ENCODE measurements at regions not wholly inside any gene's neighbourhood (a gene's known extent, or its start where the extent isn't known, plus 50 kb on each side); places are given as distances from the start of the nearest gene placed in this dataset.
"Not testable (repeated sequence)": the region's sequence is repeated elsewhere in the genome, so short reads cannot be mapped to it uniquely, and the experiment has no call there.

- not testable (repeated sequence) for DNase-seq (ENCODE audit: low read depth in 2 of 2)
Observed at GRCh38 chr22:11561744-11562143, 3966.2 kb upstream of the OR11H1 start.

- DNase-seq (ENCODE audit: low read depth in 2 of 2): not testable (repeated sequence)
Observed at GRCh38 chr22:11568837-11569563, 3959.0 kb upstream of the OR11H1 start.

GRCh38 chr22:11569564-11569940 lies 3958.4 kb upstream of the OR11H1 start:
- not testable (repeated sequence) for DNase-seq (ENCODE audit: low read depth in 2 of 2)

GRCh38 chr22:11573154-11573553 lies 3954.8 kb upstream of the OR11H1 start:
- DNase-seq (ENCODE audit: low read depth in 2 of 2): not testable (repeated sequence)

GRCh38 chr22:11574231-11574630 lies 3953.8 kb upstream of the OR11H1 start:
- DNase-seq (ENCODE audit: low read depth in 2 of 2): not testable (repeated sequence)

GRCh38 chr22:11574659-11575058 lies 3953.3 kb upstream of the OR11H1 start:
- not testable (repeated sequence) for DNase-seq (ENCODE audit: low read depth in 2 of 2)

GRCh38 chr22:11576740-11577139 lies 3951.3 kb upstream of the OR11H1 start:
- not testable (repeated sequence) for DNase-seq (ENCODE audit: low read depth in 2 of 2)

GRCh38 chr22:11578115-11578514 lies 3949.9 kb upstream of the OR11H1 start:
- DNase-seq (ENCODE audit: low read depth in 2 of 2): not testable (repeated sequence)

GRCh38 chr22:11578551-11578950 lies 3949.4 kb upstream of the OR11H1 start:
- DNase-seq (ENCODE audit: low read depth in 2 of 2): not testable (repeated sequence)

- DNase-seq (ENCODE audit: low read depth in 2 of 2): not testable (repeated sequence)
Observed at GRCh38 chr22:11582048-11582447, 3945.9 kb upstream of the OR11H1 start.

- DNase-seq (ENCODE audit: low read depth in 2 of 2): not testable (repeated sequence)
Observed at GRCh38 chr22:11584231-11584630, 3943.8 kb upstream of the OR11H1 start.

GRCh38 chr22:11594552-11594951 lies 3933.4 kb upstream of the OR11H1 start:
- not testable (repeated sequence) for DNase-seq (ENCODE audit: low read depth in 2 of 2)

GRCh38 chr22:11597666-11598358 lies 3930.2 kb upstream of the OR11H1 start:
- DNase-seq (ENCODE audit: low read depth in 2 of 2): not testable (repeated sequence)

- no peak for DNase-seq (ENCODE audit: low read depth in 2 of 2)
Observed at GRCh38 chr22:11598492-11599440, 3929.2 kb upstream of the OR11H1 start.

- not testable (repeated sequence) for DNase-seq (ENCODE audit: low read depth in 2 of 2)
Observed at GRCh38 chr22:11599456-11599855, 3928.5 kb upstream of the OR11H1 start.

- not testable (repeated sequence) for DNase-seq (ENCODE audit: low read depth in 2 of 2)
Observed at GRCh38 chr22:11600161-11600560, 3927.8 kb upstream of the OR11H1 start.

- DNase-seq (ENCODE audit: low read depth in 2 of 2): not testable (repeated sequence)
Observed at GRCh38 chr22:11600896-11601890, 3926.8 kb upstream of the OR11H1 start.

- not testable (repeated sequence) for DNase-seq (ENCODE audit: low read depth in 2 of 2)
Observed at GRCh38 chr22:11604635-11605395, 3923.2 kb upstream of the OR11H1 start.

- no peak for DNase-seq (ENCODE audit: low read depth in 2 of 2)
Observed at GRCh38 chr22:11605468-11605981, 3922.5 kb upstream of the OR11H1 start.
